ENCODE measurements at regions not wholly inside any gene's neighbourhood (a gene's known extent, or its start where the extent isn't known, plus 50 kb on each side); places are given as distances from the start of the nearest gene placed in this dataset.

DNA sequence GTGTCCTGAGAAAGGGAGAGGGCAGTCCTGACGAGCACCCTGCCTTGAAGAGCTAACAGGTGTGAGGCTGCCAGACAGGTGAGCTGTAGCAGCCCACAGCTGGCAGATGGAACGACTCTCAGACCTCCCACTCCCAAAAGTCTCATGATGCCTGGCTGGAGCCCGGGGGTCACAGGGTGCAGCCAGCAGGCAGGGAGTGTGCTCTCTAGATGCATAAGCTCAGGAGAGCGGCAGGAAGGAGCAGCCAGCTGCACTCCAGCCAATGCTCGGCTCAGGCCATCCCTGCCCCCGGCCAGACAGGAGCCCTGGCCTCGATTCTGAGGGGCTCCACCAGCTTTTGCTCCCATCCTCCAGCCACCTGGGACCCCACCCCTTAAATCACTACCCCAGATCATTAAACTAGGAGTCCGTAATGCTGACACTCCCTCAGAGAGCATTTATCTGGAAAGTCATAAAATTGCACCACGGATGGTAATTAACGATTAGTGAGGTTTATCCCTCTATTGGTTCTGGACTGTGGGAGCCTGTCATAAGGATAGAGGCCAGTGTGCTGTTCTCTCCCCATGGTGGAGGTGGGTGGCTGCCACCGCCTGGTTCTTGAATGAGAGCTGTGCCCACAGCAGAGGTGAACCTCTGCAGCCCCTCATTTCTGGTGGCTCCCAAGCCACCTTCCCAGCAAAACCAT, 63.5 kb upstream of the ZMIZ1 start:
- no peak for DNase-seq

DNA sequence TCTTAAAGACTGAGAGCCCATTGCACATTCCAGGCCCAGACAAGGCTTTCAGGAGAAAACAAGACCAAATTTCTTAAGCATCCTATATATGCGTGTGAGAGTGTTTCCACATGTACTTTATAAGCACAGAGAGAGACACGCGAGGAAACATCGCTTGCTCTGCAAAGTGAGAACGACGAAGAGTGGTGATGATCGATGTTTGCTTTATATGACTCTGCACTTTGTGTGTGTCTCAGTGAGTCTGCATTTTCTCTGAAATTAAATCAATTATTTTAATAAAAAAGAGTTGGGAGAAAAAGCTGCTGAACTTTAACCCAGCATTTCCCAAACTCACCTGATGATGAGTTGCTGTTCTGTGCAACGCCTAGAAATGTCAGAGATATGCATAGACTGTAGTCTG, 61.7 kb upstream of the ZMIZ1 start:
- DNase-seq: no peak

DNA sequence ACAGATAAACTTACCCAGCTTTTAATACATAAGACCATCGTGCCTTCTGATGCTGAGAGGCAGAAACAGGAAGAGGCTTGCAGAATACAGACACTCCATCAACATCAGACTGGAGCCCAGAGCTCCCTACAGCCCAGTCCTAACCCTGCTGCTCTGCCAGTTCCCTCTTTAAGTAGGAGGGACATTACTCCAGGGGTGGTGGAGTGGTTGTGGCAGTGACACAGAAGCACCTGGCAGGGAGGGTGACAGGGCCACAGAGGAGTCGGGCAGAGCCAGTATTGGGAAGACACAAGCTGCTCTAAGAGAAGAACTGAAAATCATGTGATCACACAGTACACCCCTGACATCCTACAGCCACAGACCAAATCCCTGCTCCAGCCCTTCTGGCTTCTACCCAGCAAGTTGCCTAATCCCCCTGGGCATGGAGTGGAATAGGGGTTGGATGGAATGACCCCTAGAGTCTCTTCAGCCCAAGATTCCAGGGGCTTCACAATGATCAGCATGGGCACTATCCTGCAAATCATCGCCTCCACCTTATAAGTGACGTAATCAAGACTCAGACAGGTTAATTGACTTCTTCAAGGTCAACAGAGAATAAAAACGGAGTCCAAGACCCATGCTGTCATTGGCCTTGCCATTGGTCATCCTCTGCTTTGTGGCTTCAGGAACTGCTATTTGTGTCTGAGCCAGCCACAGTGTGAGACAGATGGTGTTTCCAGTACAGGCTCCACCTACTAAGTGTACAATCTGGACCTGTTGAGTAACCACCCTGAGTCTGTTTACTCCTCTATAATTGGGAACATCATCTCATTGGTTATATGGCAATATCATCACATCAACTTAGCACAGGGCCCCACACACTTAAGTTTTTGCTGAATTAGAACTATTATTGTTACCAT, 61.1 kb upstream of the ZMIZ1 start:
- DNase-seq: no peak

DNA sequence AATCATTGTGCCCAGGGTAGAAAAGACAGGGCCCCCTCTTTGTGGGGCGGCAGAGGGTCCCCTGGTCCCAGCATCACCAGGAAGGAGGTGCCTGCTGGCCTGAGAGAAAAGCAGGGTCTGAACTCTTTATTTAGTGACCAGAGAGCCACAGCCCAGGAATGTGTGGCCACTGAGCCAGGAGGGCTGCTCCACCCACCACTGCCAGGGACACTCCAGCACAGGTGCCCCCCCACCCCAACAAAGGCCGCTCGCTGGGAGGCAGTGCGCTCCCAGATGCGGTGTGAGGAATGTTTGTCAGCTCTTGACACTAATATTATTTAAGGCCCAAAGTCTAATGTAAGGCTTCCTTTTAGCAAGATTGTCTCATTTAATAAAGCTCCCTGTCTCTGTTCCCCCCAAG, 59.6 kb upstream of the ZMIZ1 start:
- DNase-seq: no peak

DNA sequence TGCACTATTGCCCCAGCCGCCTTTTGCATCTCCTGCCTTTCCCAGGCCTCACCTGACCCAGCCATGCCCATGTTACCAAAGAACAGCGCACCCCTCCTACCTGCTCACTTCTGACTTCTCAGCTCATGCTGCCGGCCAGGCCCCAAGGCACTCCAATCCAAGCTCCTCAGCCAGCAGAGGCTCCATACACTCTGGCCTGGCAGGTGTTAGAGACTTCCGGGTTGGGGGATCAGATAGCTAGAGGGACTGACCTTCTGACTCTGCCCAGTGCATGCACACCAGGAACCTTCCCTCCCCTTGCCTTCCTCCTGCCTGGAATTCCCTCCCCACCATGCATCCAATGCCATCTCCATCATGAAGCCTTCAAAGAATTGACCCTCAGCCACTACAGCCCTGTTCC, 56.2 kb upstream of the ZMIZ1 start:
- DNase-seq: no peak

DNA sequence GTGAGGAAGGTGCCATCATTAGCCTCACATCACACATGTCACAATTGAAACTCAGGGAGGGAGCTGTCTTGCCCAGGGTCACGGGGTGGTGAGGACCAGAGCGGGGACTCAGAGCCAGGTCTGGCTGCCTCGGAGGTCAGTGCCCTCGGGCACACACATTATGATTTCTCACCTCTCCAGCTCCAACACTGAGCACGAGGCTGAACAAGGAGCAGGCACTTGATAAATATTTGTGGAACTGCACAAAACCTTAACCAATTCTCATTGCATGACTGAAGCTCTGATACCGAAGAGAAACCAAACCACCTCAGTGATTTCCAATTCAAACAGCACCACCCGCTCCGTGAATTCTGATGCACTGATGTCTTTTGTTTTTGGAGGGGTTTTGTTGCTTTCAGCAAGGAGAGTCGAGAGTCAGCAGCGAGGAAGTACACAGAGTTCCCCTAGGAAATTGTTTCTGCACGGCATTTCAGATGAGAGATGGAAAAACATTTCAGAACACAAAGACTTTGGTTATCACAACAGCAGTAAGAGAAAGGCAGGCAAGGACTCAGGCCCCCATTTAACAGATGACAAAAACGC, 55.3 kb upstream of the ZMIZ1 start:
- DNase-seq: no peak

DNA sequence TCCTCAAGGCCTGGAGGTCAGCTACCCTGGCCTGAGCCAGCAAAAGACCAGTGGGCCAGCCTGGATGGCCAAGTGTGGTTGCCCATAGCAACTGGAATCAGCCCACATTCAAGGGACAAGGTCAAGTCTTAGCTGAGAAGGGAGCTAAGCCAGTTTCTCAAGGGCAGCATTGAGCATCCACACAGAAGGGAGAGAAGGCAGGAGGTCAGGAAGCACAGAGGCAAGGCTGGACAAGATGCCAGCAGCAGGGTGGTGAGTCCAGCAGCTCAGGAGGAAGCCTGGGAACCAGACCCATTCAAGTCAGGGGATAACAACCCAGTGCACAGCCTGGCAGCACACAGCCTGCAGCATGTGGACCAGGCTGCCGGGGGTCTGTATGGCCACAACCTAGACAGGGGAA, 54.0 kb upstream of the ZMIZ1 start:
- DNase-seq: no peak

DNA sequence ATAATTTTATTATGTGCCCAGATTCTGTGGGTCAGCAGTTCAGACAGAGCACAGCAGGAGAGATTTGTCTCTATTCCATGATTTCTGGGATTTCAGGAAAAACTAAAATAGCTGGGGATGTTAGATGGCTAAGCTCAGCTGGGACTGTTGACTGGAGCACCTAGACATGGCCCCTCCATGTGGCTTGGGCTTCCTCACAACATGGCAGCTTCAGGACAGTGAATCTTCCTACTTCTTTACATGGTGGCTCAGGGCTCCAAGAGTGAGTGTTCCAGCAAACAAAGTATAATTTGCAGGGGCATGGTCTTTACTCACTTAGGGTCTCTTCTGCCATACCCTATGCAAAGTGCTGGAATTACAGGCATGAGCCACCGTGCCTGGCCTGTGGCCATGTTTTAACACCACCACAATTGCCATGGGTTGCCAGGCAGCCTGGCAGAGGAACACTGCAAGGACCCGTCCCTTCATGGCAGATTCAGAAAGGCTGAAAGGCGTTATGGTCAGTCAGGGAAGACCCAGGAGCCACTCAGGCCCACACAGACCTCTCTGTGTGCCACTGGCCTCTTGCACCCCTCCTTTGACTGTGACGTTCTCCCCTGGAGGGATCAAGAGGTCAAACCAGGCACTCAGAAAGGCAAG, 50.8 kb upstream of the ZMIZ1 start:
- DNase-seq: no peak

DNA sequence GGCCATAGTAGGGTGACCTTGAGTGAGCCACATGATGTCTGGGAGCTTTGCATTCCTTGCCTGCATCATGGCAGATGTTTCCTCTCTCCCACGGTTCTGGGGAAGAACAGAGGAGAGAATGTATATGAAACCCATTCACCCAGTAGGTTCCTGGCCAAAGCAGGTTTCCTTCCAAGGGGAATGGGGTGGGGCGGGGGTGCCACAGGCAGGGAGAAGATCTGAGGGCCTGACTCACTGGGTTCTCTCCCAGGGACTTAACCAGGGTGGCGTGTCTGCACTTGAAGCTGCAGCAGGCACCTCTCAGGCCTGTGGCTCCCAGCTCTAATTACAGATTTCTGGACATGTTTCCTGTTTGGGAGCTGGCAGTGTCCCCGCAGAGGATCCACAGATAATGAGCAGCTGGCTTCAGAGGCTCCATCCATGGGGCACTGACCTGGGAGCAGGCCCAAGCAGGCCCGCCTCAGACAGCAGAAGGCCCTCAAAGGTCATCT, 50.2 kb upstream of the ZMIZ1 start:
- no peak for DNase-seq
